ENCODE measurements at regions not wholly inside any gene's neighbourhood (a gene's known extent, or its start where the extent isn't known, plus 50 kb on each side); places are given as distances from the start of the nearest gene placed in this dataset.
"Not testable (repeated sequence)": the region's sequence is repeated elsewhere in the genome, so short reads cannot be mapped to it uniquely, and the experiment has no call there.

DNA sequence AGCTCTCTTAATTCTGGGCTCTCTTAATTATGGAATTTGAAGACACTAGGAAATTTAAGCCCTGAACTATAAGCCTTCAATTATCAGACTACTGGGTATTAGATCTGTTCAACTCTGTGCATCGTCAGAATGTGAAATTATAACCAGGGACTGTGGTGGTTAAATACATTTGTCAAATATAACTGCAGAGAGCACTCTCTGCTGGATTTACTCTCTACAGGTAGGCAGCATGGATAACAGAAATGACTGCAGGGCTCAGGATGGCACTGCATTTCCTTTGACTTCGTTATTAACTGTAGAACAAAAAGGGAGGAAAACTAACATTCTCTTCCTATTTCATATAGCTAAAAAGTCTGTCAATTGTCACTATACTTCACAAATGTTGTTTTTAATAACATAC is 310.1 kb upstream of the RASGEF1B start:
- TF ChIP-seq, protein P1, sequence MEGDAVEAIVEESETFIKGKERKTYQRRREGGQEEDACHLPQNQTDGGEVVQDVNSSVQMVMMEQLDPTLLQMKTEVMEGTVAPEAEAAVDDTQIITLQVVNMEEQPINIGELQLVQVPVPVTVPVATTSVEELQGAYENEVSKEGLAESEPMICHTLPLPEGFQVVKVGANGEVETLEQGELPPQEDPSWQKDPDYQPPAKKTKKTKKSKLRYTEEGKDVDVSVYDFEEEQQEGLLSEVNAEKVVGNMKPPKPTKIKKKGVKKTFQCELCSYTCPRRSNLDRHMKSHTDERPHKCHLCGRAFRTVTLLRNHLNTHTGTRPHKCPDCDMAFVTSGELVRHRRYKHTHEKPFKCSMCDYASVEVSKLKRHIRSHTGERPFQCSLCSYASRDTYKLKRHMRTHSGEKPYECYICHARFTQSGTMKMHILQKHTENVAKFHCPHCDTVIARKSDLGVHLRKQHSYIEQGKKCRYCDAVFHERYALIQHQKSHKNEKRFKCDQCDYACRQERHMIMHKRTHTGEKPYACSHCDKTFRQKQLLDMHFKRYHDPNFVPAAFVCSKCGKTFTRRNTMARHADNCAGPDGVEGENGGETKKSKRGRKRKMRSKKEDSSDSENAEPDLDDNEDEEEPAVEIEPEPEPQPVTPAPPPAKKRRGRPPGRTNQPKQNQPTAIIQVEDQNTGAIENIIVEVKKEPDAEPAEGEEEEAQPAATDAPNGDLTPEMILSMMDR (IDR thresholded peaks at IDR 0.05; ENCODE audit: extremely low read depth, missing control alignments): no peak

DNA sequence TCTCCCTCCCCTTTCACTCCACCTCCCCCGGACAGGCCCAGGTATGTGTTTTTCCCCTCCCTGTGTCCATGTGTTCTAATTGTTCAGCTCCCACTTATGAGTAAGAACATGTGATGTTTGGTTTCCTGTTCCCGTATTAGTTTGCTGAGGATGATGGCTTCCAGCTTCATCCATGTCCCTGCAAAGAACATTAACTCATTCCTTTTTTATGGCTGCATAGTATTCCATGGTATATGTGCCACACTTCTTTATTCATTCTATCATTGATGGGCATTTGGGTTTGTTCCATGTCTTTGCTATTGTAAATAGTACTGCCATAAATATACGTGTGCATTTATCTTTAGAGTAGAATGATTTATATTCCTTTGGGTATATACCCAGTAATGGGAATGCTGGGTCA is 306.0 kb upstream of the RASGEF1B start:
- DNase-seq (ENCODE audit: low spot score): not testable (repeated sequence)

More for the DNA sequence above, 310.1 kb upstream of the RASGEF1B start:
- DNase-seq (ENCODE audit: low spot score): no peak

DNA sequence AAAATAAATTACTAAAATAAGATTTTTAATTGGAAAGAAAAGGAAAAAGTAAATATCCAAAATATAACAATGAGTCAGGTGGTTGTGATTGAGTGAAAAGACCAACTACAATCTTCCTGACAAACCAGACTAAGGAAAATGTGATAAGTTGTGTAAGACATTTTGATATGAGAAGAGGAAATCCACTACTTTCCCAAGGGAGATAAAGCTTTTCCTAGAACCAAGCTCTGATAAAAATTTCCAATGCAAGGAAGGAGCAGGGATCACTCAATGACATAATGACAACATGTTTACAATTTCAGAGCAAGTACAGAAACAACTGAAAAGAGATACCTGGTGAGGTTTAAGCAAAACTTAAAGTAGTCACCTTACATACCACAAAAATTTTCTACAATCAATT is 305.1 kb upstream of the RASGEF1B start:
- no peak for DNase-seq (ENCODE audit: low spot score)
- TF ChIP-seq, protein P1 (IDR thresholded peaks at IDR 0.05; ENCODE audit: extremely low read depth, missing control alignments): no peak

DNA sequence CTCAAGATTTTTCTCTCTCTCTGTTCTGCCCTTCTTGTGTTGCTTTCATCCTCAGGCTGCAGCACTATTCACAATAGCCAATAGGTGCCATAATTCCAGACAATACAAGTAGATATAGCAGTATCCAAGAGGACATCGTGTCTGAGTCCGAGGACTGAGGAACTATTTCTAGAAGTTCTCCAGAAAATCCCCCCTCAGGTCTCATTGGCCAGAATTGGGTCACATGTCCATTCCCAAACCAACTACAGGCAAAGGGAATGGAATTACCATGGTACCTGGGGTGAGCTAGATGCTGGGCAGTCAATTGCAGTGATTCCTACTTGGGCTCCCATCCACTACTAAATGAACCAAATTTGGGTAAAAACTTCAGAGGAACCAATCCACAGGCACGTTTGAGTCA is 301.9 kb upstream of the RASGEF1B start:
- DNase-seq (ENCODE audit: low spot score): no peak
- TF ChIP-seq, protein P1 (IDR thresholded peaks at IDR 0.05; ENCODE audit: extremely low read depth, missing control alignments): no peak

DNA sequence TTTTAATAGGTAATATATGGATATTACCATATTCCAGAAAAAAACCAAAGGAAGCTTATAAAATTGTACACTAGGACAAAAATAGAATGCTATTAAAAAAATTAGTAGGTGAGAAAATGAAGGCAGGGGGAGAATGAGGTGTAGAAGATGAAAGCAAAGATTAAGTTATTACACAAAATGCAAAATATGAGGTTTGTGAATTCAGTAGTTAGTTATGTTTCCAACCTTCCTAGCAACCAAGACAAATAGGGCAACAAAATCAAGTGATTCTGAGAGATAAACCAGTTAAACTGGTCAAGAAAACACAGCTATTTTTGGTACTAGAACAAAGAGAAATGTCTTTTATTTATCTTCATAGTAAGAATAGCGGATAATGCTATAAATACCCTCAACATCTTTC is 300.0 kb upstream of the RASGEF1B start:
- TF ChIP-seq, protein P1 (IDR thresholded peaks at IDR 0.05; ENCODE audit: extremely low read depth, missing control alignments): no peak
- no peak for DNase-seq (ENCODE audit: low spot score)

DNA sequence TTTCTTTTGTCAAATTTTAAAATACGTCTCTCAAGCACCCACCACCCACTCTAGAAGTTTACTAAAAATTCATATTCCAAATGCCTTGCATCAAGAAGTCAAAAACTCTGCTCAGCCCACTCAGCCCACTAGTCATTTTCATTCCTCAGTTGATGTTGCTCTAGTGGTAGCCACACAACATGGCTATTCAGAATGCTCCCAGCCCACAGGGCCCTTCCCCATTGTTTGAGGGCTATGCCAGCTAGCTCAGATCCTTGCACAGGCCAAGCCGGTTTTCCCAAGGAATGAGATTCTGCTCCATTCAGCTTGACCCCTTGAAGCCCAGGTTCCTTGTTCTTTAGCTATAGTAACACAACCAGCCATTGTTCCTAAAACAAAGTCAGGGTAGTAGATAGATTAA is 297.5 kb upstream of the RASGEF1B start:
- TF ChIP-seq, protein P1 (IDR thresholded peaks at IDR 0.05; ENCODE audit: extremely low read depth, missing control alignments): no peak

DNA sequence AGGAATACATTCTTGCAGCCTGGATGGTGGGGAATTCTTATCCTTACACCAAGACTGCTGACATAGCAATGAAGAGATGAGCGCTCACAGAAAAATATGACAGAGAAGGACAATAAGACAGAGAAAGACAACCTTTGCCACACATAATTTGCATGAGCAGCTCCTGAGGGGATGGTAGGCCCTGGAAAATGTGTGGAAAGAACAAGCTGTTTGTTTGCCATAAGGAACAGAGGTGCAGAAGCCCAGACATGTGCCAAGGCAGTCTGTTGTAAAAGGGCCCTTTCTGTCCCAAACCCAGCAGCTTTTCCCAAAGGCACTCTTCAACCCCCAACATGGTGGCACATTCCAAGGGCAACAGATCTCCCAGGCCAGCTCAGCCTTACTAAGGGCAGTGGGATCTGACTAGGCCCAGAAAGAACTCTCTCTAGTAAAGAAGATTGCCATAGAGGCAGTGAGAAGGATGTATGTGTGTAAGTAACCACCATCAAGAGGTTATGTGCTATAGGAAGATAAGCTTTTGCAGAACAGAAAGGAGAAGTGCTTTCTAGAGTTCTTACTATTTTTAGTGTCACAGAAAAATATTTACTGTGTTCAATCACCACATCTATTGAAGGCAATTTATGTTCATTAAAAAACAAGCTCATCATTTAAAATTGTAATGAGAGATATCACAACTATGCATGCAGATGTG is 287.0 kb upstream of the RASGEF1B start:
- peak; percentile 3 for DNase-seq (ENCODE audit: low spot score)
- TF ChIP-seq, protein P1 (IDR thresholded peaks at IDR 0.05; ENCODE audit: extremely low read depth, missing control alignments): no peak

More for the DNA sequence above, 297.5 kb upstream of the RASGEF1B start:
- DNase-seq (ENCODE audit: low spot score): no peak

DNA sequence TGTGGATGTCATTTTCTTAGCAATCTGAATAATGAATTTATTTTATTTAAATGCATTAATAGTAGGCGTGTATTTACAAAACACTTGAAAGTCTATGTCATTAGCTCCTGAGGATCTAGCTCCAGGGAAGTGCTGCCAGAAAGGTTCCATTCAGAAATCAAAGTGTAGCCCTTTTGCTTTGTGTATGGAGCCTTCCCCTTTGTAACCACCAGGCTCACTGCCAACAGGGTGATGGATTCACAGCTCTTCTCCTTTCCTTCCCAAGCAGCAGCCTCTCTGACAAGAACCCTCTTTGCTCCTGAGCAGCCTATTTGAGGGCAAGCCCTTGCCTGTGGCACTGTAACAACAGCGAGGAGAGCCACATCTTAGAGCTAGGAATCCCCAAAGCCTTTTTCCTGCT is 286.0 kb upstream of the RASGEF1B start:
- no peak for DNase-seq (ENCODE audit: low spot score)
- TF ChIP-seq, protein P1 (IDR thresholded peaks at IDR 0.05; ENCODE audit: extremely low read depth, missing control alignments): no peak
